NCI-H345 (cell line): ENCODE measurements at regions not wholly inside any gene's neighbourhood (a gene's known extent, or its start where the extent isn't known, plus 50 kb on each side); places are given as distances from the start of the nearest gene placed in this dataset.
"Not testable (repeated sequence)": the region's sequence is repeated elsewhere in the genome, so short reads cannot be mapped to it uniquely, and the experiment has no call there.

Experiments used
- DNase-seq: peaks from one replicate; lab custom pipeline; 2025; lab: John Stamatoyannopoulos, UW

- DNase-seq, result no peak
Measured at GRCh38 chr3:190192739-190193138, 72.0 kb upstream of the P3H2 start.

- DNase-seq, result peak; percentile 90
Measured at GRCh38 chr3:190192087-190192486, 71.4 kb upstream of the P3H2 start.

GRCh38 chr3:190188197-190188596, 67.5 kb upstream of the P3H2 start:
- DNase-seq, result no peak

GRCh38 chr3:190183121-190183520, 62.4 kb upstream of the P3H2 start:
- peak; percentile 91 for DNase-seq

GRCh38 chr3:190182418-190183043, 61.8 kb upstream of the P3H2 start:
- no peak for DNase-seq

- no peak for DNase-seq
Measured at GRCh38 chr3:190180268-190180667, 59.6 kb upstream of the P3H2 start.

- DNase-seq, result no peak
Measured at GRCh38 chr3:190178779-190179178, 58.1 kb upstream of the P3H2 start.

- not testable (repeated sequence) for DNase-seq
Measured at GRCh38 chr3:190176933-190177525, 56.3 kb upstream of the P3H2 start.

- DNase-seq, result not testable (repeated sequence)
Measured at GRCh38 chr3:190176106-190176505, 55.4 kb upstream of the P3H2 start.

- no peak for DNase-seq
Measured at GRCh38 chr3:190175490-190175889, 54.8 kb upstream of the P3H2 start.

- no peak for DNase-seq
Measured at GRCh38 chr3:190174471-190174870, 53.8 kb upstream of the P3H2 start.

GRCh38 chr3:190173426-190173825, 52.7 kb upstream of the P3H2 start:
- DNase-seq, result no peak

- DNase-seq, result no peak
Measured at GRCh38 chr3:190172751-190173150, 52.1 kb upstream of the P3H2 start.
